ENCODE measurements at regions not wholly inside any gene's neighbourhood (a gene's known extent, or its start where the extent isn't known, plus 50 kb on each side); places are given as distances from the start of the nearest gene placed in this dataset.

DNA sequence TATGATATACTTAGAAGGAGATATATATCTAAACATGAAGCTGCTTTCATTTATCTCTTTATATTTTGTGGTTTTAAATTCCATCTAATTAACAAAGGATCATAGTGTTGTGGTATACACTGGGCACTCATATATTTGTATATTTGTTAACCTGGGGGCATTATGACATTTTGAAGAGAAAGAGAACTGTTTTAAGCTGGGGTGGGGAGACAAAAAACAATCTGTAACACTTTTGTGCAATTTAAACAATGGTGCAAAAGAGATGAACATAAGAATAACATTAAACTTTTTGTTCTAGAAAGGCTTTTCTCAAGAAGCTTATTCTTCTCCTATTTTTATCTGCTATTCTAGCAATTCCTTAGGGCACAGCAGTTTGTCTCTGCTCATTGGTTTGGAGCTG, 842.0 kb upstream of the CDH2 start:
- no peak for DNase-seq

DNA sequence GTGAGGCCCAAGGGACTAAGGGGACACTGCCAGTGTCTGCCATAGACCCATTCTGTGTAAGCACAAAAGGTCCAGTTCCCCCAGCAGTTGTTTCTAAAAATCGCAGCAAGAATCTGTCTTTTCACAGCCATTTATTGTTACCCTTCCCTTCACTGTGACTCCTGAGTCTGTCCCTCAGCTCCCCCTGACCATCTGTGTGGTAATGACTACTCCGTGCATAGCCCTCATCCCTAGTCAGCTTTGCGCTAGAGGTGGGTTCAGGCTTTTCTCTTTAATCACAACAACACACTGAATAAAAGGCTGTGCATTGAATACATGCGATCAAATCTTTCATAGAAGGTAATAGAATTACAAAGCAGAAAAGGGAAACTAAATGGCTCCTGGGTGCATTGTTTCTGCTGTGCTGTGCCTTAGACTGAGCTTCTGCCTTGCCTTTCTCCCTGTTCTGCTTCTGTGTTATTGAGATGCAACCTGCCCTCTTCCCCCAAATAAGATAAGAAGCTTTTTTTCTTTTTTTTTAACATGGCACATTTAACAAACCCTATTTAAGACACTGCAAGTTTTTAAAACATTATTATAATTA, 836.0 kb upstream of the CDH2 start:
- no peak for DNase-seq

DNA sequence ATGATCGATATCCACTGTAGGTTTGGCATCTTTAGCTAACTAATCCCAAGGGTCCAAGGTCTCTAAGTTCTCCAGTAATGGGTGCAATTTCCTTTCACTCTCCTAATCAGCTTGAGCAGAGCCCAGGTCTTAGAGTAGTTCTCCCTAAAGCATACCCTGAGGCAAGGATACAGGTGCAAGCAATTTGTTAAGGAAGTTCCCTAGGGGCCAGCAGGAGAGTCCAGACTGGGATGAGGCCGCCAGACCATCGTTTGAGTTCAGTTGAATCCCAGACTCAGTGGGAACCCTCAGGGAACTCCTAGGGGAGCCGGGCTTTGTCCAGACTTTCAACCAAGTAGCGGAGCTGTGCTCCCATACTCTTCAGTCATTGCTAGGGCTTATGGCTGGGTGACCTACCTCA, 835.4 kb upstream of the CDH2 start:
- no peak for DNase-seq

DNA sequence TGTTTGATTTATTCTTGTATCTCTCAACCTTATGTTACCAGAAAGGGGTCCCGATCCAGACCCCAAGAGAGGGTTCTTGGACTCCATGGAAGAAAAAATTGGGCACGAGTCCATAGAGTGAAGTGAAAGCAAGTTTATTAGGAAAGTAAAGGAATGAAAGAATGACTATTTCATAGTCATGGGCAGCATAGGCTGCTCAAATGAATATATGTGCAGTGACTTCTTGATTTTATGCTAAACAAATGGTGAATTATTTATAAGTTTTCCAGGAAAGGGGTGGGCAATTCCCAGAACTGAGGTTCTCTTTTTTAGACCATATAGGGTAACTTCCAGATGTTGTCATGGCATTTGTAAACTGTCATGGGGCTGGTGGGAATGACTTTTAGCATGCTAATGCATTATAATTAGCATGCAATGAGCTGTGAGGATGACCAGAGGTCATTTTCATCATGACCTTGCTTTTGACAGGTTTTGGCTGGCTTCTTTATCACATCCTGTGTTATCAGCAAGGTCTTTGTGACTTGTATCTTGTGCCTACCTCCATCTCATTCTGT, 832.4 kb upstream of the CDH2 start:
- DNase-seq, result no peak

DNA sequence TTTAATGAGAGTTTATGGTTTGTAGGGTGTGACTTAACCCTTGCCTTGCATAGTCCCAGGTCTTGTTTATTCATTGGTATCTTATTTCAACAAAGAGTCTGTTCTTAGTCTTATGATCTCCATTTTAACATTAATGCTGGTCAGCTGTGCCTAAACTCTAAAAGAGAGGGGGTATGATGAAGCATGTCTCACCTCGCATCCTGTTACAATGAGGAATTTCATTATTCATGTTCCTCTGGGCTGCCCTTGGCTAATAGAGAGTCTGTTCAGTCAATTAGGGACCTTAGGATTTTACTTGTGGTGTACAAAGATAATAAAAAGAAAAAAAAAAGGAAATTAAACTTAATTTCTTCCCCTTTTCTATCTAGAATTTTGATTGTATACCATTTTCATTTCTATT, 831.9 kb upstream of the CDH2 start:
- no peak for DNase-seq

DNA sequence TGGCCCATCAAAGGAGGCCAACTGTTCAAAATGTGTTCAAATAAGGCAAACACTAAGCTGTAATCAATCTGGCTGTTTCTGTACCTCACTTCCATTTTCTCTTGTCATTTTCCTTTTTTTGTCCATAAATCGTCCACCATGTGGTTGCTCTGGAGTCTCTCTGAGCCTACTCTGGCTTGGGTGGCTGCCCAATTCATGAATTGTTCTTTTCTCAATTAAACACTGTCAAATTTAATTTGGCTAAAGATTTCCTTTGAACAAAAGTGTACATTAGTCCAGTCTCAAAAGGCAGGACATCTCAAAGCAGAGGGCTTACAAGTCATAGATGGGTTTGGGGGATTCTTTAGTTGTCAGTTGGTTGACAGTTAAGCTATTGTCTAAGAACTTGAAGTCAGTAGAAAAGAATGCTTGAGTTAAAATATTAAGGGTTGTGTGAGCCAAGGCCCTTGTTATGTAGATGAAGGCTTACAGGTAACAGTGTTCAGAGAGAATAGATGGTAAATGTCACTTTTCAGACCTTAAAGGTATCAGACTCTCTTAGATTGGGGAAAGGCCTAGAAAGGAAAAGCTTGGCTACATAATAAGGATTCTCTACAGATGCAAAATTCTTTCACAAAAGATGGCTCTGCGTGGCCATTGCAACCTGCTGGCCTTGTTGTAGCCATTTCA, 831.2 kb upstream of the CDH2 start:
- no peak for DNase-seq

DNA sequence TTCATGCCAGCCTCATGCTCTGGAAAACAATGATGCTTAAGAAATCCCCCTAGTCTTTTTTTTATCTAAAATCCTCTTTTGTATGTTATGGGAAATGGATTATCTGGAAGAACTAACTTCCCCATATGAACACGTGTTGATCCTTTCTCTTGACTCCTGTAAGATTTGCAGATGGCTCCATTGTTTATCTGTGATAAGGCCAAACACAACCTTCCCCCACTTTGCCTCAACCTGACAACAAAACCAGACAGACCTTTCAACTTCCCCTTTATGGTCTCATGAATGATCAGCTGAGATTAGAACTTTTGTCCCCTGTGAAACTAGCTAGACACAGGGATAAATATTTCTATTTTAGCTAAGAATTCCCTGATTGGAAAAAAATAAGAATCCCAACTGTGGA, 828.0 kb upstream of the CDH2 start:
- DNase-seq, result no peak

DNA sequence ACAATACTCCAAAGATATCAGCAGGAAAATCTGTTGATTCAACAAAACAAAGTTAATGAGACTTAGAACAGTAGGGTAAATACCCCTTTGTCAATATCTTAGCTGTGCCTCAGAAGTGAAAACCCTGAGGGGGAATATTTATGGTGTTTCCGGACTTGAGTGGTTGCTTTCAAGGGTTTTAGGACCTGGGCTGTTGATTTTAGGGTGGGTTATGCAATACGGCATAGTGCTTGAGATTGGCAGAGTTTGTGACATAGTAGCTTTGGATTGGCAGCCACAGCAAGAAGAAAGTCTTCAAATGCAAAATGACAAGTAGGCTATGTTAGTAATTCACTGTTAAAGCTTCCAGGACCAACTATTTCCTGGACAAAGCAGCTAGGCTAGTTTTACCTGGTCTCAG, 826.3 kb upstream of the CDH2 start:
- DNase-seq, result no peak

DNA sequence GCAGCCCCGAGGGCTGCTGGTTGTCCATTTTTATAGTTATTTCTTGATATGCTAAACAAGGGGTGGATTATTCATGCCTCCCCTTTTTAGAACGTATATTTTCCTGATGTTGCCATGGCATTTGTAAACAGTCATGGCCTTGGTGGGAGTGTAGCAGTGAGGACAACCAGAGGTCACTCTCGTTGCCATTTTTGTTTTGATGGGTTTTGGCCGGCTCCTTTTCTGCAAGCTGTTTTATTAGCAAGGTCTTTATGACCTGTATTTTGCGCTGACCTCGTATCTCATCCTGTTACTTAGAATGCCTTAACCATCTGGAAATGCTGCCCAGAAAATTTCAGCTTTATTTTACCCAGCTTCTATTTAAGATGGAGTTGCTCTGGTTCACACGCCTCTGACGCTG, 825.8 kb upstream of the CDH2 start:
- DNase-seq, result no peak

DNA sequence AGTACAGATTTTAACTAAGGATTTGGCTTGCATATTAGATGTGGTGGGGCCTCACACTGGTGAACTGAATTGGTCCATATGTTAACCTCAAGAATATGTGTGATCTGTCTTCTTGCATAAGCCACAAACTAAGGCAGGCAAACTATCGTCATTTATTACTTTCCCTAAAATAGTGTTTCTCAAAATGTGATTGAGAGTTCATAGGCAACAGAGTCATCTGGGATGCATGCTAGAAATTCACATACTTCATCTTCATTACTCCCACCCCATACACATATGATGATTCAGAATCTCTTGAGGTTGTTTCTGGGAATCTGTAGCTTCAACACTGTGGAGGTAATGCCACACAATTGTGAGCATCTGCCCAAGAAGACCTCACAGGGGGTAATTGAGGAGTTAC, 822.8 kb upstream of the CDH2 start:
- no peak for DNase-seq

DNA sequence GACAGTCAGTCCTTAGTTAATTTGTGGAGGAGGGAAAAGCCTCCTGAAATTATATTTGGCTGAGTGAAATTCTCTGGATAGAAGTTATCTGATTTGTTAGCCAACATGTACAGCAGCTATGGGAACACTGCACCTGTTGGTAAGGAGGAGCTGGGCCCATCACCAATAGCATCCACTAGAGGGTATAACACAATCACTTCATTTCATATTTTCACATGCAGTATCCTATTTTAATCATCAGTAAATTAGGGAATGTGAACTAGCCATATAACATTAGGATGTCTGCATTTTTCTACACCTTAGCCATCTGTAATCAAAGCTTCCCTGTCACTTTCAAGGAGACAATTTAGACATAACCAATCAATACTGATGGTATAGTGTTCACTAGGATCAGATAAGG, 818.4 kb upstream of the CDH2 start:
- DNase-seq, result no peak

DNA sequence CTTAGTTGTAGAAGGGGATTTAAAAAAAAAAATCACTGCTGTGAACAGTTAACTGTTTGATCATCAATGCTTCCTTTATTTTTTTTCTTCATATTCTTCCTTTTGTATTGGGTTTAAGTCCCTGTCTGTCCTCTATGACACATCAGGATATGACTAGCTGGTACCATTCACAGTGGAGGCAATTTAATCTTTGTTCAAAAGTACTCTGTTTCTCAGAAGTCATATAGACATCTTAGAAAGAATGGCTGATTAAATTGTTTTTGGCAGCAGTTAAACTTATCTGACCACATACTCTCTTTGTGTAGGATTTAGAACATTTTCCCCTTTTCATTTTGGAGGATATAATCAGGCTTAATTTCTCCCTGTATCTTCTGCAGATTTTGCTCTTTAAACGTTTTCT, 807.8 kb upstream of the CDH2 start:
- DNase-seq, result no peak

DNA sequence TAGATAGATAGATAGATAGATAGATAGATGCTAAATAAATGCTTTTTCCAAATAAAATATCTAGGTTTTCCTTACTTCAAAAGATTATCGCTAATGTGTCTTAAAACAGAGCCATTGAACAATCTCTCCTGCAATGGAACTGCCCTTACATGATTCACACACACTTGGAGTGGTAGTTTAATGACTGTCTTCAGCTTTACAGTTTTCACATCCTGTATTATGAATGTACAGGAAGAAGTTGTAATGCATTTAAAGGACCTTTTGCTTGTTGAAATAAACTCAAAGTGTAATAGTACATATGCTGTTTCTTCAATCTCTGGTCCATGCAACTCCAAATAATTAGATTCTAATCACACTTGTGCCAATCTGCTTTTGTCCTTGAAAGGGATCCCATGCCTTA, 797.6 kb upstream of the CDH2 start:
- DNase-seq, result no peak

DNA sequence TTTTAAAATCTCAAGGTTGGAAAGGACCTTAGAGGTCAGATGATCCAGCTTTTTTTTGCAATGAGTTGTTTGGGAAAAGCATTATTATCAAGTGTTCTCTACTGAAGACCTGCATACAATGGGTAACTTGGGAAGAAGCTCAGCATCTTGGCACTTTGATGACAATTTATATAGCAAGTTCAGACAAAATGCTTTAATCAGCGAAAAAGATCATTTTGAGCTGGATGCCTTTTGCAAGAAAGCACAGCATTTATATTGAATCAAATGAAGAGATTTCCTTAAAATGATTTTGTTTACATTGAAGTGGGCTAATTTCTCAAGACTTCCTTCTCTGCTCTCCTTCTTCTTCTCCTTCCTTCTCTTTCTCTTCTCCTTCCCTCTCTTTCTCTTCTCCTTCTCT, 796.4 kb upstream of the CDH2 start:
- no peak for DNase-seq

DNA sequence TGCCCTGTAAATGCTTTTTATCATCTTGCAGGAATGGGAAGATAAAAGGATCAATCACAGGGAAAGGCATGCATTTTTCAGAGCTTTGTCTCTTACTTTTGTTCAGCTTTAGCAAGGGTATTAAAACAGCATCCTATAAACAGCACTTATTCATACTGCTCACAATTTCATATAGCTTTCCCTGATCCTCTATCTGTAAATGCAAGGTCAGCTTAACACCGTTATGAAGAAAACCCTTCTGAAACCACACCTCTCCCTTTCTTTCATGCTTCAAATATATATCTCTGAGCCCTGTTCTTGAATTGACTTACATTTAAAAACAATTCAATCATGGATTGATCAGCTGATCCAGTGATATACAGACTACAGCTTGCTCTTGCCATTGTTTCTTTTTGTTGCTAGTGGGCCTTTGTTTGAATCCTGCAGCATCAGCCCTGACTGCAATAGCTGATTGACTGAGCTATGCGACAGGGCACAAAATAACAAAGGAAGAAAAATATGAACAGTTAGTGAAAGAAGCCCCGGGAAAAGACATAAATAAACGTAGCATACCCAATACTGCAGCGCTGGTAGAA, 795.5 kb upstream of the CDH2 start:
- DNase-seq, result no peak

DNA sequence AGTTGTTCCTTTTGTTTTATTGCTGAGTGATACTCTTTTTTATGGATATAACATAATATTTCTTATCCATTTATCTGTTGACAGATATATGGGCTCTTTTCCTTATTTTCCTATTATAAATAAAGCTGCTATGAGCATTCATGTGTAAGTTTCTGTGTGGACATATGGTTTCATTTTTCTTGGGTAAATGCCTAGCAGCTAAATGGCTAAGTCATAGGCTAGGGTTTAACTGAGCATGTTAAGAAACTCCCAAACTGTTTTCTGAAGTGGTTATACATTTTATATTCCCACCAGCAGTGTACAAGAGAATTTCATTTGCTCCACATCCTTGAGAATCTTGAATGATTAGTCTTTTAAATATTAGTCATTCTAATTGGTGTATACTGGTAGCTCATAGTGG, 786.6 kb upstream of the CDH2 start:
- no peak for DNase-seq

DNA sequence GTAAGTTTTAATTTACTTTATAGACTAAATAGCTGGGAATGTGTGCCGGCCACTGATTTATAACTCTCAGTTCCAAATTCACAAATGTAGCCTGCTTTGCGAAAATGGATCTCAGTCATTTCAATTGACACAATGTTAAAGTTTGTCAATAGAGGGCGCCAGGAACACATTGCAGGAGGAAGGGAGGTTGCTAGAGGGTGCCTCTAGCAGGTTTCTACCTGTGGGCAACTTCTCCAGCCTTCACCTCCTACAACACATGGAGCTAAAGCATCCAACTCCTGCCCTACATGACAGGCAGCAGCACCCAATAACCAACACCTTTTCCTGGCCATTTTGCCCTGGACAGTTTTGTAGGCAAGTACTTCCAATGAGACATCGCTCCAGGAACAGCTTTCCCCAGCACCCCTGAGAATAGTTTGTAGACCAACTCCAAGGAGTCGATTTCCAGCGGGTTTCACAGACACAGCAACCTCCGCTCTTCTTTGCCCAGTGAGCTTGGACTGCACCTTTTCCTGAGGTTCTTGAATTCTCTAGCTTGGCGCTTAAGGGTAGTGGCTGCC, 784.8 kb upstream of the CDH2 start:
- DNase-seq, result peak; percentile 17 to 24

DNA sequence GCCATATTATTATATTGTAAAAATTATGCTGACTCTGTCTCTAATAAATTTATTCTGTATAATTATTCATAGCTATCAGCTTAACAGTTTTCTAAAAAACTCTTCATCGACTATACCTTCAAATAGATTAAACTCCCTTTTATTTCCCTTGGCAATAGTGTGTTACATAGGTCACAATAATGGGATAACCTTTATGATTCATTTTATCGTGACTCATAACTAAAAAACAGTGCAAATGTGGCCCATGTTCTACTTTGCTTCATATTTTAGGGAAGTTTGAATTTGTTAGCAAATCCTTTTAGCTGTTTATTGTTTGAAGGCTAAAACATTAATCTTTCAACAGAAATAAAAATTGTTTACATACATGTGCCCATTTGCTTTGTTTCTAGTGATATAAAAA, 783.2 kb upstream of the CDH2 start:
- no peak for DNase-seq

DNA sequence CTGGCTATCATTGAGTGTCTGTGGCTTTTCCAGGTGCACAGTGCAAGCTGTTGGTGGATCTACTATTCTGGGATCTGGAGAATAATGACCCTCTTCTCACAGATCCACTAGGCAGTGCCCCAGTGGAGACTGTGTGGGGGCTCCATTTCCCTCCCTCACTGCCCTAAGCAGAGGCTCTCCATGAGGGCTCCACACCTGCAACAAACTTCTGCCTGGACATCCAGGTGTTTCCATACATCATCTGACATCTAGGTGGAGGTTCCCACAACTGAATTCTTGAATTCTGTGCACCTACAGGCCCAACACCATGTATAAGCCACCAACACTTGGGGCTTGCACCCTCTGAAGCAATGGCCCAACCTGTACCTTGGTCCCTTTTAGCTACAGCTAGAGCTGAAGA, 775.4 kb upstream of the CDH2 start:
- DNase-seq, result no peak

DNA sequence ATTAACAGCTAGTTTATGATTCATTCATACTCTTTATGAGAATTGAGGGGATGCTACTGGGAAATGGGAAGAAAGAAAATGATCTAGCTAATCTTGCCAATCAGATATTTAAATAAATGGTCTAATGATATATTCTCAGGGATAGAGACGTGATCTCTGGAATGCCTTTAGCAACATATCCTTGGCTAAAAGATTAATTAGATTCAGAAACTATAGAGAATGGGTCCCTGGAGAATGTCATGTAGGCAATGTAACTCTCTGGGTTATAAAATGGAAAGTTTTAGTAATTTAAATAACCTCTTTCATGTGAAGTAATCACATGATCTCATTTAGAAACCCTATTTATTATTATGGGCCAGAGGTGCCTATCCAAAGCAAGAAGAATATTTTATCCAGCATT, 771.0 kb upstream of the CDH2 start:
- DNase-seq, result no peak

DNA sequence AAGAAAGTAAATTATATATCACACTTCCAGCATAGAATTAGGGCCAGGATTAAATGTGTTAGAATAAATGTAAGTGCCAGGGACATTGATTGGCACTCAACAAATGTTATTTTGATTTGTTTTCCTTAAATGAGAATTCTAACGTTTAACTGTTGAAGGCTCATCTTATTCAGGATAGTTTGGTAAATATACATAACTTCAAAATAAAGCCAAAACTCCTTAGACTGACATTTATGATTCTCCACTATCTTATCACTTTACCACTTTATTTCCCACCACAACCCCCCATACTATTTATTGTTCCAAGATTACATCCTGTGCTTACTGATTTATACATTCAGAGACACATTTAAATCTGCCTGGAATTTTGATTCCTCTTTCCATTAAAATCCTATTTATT, 769.5 kb upstream of the CDH2 start:
- DNase-seq, result no peak

DNA sequence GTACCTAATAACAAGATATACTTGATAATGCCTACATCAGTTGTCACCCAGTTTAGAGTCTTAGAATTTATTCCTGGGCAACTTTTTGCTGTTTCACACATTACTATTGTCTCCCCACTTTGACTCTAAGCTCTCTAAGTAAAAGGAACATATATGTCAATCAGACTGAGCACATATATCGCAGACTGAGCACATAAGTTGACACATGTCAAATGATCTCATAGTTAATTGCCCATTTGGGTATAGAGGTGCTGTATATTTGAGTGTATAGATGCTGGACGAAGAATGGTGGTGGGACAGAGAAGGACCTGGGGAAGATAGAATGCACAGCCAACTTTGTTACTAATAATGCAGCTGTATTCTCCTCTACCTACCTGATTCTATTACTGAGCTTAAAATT, 746.0 kb upstream of the CDH2 start:
- no peak for DNase-seq

DNA sequence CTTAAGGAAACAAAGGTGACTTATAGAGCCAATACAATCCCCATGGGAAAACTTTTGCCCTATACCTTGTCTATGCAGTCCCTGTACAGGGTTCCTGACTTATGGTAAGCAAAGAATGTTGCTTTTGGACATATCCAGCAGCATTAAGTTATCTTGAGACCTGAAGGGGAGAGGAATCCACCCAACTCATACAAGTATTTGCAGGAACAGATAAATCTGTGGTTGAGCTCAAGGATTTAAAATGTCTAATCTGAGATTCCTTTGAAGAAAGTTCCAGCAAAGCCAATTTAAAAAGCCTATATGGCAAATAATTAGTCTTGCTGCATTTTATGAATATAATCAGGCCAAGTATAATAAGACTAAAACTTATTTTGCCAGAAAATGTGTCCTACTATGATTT, 739.5 kb upstream of the CDH2 start:
- no peak for DNase-seq

DNA sequence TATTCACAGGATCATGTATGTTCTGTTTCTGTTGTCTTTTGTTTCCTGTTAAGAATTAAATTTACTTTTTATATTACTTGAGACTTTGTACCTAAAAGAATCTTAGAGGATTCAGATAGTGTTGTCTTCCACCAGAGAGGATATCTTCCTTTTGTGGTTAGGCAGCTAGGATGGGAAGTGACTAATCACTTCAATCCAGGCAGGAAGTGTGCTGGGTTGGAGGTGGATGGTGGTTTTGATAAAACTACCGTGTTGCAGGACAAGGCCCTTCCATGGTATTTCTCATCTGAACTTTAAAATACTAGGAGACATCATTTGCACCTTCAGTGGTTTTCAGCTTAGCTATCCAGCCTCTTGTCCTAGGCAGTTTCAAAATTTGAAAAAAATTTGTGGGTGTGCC, 728.6 kb upstream of the CDH2 start:
- no peak for DNase-seq
